DND-41 (cell line): ENCODE measurements at regions not wholly inside any gene's neighbourhood (a gene's known extent, or its start where the extent isn't known, plus 50 kb on each side); places are given as distances from the start of the nearest gene placed in this dataset.
"Not testable (repeated sequence)": the region's sequence is repeated elsewhere in the genome, so short reads cannot be mapped to it uniquely, and the experiment has no call there.

ENCODE experiments used
- ATAC-seq: fragments of 200-7000 bp; cut with Tn5 transposase; 3 replicates; pipeline ENCODE4 v1.9.1; 2021; ENCODE audit warnings: low read depth; ENCODE audit not compliant: insufficient read depth
- DNase-seq: peaks from one replicate; pipeline ENCODE4 v3.0.0-alpha.2; 2020
- H2AFZ ChIP-seq: 2 replicates; pipeline ENCODE4 v1.6.0; 2012; ENCODE audit warnings: low read depth, low read length
- H3K27ac ChIP-seq: 2 replicates; pipeline ENCODE4 v1.5.1; 2012; ENCODE audit warnings: low read length, inconsistent platforms
- H3K27me3 ChIP-seq: fragments of 200-600 bp; sonication (generic); 2 replicates; pipeline ENCODE4 v1.6.0; 2012; ENCODE audit warnings: low read length, mild to moderate bottlenecking, inconsistent platforms; ENCODE audit not compliant: insufficient read depth, poor library complexity
- H3K36me3 ChIP-seq: 2 replicates; pipeline ENCODE4 v1.5.1; 2012; ENCODE audit warnings: low read length, inconsistent platforms; ENCODE audit not compliant: insufficient read depth
- H3K4me1 ChIP-seq: 2 replicates; pipeline ENCODE4 v1.5.1; 2012; ENCODE audit warnings: mild to moderate bottlenecking, low read length; ENCODE audit not compliant: insufficient read depth
- H3K4me2 ChIP-seq: 2 replicates; pipeline ENCODE4 v1.6.0; 2012; ENCODE audit warnings: mild to moderate bottlenecking, moderate library complexity, low read length, inconsistent platforms; ENCODE audit not compliant: insufficient read depth
- H3K4me3 ChIP-seq, 2 experiments: fragments of 200-600 bp in 1 of 2; shearing (Covaris generic) in 1 of 2; 2 replicates each; pipeline ENCODE4 v1.5.1; 2012 to 2016; ENCODE audit warnings: inconsistent platforms in 2 of 2, low read length in 2 of 2, mild to moderate bottlenecking in 2 of 2, low read depth in 1 of 2, moderate library complexity in 1 of 2
- H3K79me2 ChIP-seq: 2 replicates; pipeline ENCODE4 v1.6.0; 2012; ENCODE audit warnings: low read length, inconsistent platforms; ENCODE audit not compliant: insufficient read depth
- H3K9ac ChIP-seq: 2 replicates; pipeline ENCODE4 v1.6.0; 2012; ENCODE audit warnings: low read depth, mild to moderate bottlenecking, inconsistent platforms, low read length, moderate library complexity
- H3K9me3 ChIP-seq: 2 replicates; pipeline ENCODE4 v1.5.1; 2012; ENCODE audit warnings: low read length, moderate library complexity, mild to moderate bottlenecking, inconsistent platforms; ENCODE audit not compliant: insufficient read depth, severe bottlenecking
- H4K20me1 ChIP-seq: 2 replicates; pipeline ENCODE4 v1.6.0; 2012; ENCODE audit warnings: low read length; ENCODE audit not compliant: insufficient read depth
- EZH2 ChIP-seq: IDR thresholded peaks from 3 replicates; pipeline ENCODE4 v1.6.1; 2012; ENCODE audit warnings: borderline replicate concordance, low read depth, mild to moderate bottlenecking, moderate library complexity, low read length, inconsistent platforms; ENCODE audit not compliant: severe bottlenecking
- TF ChIP-seq, protein P1 (sequence below): IDR thresholded peaks from 2 replicates; pipeline ENCODE4 v1.5.1; 2012; ENCODE audit warnings: borderline replicate concordance, low read length, moderate library complexity, mild to moderate bottlenecking; ENCODE audit not compliant: poor library complexity, severe bottlenecking; ENCODE audit errors: extremely low read depth

GRCh38 chr17:71511266-71511995 lies 609.4 kb upstream of the SOX9 start:
- TF ChIP-seq, protein P1, sequence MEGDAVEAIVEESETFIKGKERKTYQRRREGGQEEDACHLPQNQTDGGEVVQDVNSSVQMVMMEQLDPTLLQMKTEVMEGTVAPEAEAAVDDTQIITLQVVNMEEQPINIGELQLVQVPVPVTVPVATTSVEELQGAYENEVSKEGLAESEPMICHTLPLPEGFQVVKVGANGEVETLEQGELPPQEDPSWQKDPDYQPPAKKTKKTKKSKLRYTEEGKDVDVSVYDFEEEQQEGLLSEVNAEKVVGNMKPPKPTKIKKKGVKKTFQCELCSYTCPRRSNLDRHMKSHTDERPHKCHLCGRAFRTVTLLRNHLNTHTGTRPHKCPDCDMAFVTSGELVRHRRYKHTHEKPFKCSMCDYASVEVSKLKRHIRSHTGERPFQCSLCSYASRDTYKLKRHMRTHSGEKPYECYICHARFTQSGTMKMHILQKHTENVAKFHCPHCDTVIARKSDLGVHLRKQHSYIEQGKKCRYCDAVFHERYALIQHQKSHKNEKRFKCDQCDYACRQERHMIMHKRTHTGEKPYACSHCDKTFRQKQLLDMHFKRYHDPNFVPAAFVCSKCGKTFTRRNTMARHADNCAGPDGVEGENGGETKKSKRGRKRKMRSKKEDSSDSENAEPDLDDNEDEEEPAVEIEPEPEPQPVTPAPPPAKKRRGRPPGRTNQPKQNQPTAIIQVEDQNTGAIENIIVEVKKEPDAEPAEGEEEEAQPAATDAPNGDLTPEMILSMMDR: no peak
- no peak for TF ChIP-seq EZH2
- Histone ChIP-seq H3K4me2 (no peak overlapping the region), H3K27ac (no peak overlapping the region), H3K27me3 (no peaks in the 10 kb centered on the region), H3K79me2 (no peaks in the 10 kb centered on the region), H3K4me3 (no peak overlapping the region), H2AFZ (no peak overlapping the region), H3K36me3 (no peaks in the 10 kb centered on the region), H4K20me1 (no peaks in the 10 kb centered on the region), H3K9ac (no peak overlapping the region), H3K9me3 (no peaks in the 10 kb centered on the region), H3K4me1 (no peaks in the 10 kb centered on the region)
- ATAC-seq (no peak), DNase-seq (no peak)

- not testable (repeated sequence) for H3K36me3 ChIP-seq, H3K4me2 ChIP-seq, H3K9ac ChIP-seq, ATAC-seq, H3K4me1 ChIP-seq, H3K9me3 ChIP-seq, H4K20me1 ChIP-seq, DNase-seq, H3K79me2 ChIP-seq, H3K27ac ChIP-seq, H3K27me3 ChIP-seq, H2AFZ ChIP-seq, H3K4me3 ChIP-seq
Measured at GRCh38 chr17:71513725-71514124, 607.1 kb upstream of the SOX9 start.

DNA sequence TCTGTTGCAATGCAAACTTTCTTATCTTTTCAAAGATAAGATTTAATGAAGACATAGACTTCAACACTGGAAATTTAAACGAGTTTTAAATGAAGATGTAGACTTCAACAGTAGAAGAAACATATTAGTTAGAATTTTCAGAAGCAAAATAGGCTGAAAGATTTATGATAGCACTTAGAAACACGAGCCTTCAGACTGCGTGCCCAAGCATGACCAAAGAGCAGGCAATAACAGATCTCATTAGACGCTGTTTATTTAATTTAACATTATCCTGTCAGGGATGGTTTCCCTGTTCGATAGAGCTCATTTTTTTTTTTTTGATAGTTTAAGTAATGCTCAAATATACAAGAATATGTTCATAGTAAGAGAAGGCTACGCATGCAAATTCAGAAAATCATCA lies 604.7 kb upstream of the SOX9 start:
- DNase-seq: no peak
- no peak for TF ChIP-seq EZH2
- TF ChIP-seq, protein P1: no peak
- no peaks in the 10 kb centered on the region for H3K27me3 ChIP-seq
- H3K27ac ChIP-seq: no peak overlapping the region
- no peaks in the 10 kb centered on the region for H3K4me1 ChIP-seq
- H3K36me3 ChIP-seq: no peaks in the 10 kb centered on the region
- H4K20me1 ChIP-seq: no peaks in the 10 kb centered on the region
- no peak overlapping the region for H2AFZ ChIP-seq
- no peak overlapping the region for H3K9ac ChIP-seq
- ATAC-seq: no peak
- no peak overlapping the region for H3K4me2 ChIP-seq
- no peak overlapping the region for H3K4me3 ChIP-seq
- no peaks in the 10 kb centered on the region for H3K79me2 ChIP-seq
- no peaks in the 10 kb centered on the region for H3K9me3 ChIP-seq

GRCh38 chr17:71519285-71519684 lies 601.5 kb upstream of the SOX9 start:
- no peaks in the 10 kb centered on the region for H3K79me2 ChIP-seq
- no peak overlapping the region for H2AFZ ChIP-seq
- DNase-seq (no peak), ATAC-seq (no peak)
- H3K4me2 ChIP-seq: no peak overlapping the region
- no peaks in the 10 kb centered on the region for H3K4me1 ChIP-seq
- no peaks in the 10 kb centered on the region for H3K27me3 ChIP-seq
- no peak for TF ChIP-seq EZH2
- TF ChIP-seq, protein P1: no peak
- H3K9ac ChIP-seq: no peak overlapping the region
- no peak overlapping the region for H3K27ac ChIP-seq
- no peaks in the 10 kb centered on the region for H3K9me3 ChIP-seq
- H4K20me1 ChIP-seq: no peaks in the 10 kb centered on the region
- H3K4me3 ChIP-seq: no peak overlapping the region
- no peaks in the 10 kb centered on the region for H3K36me3 ChIP-seq
